ENCODE measurements at regions not wholly inside any gene's neighbourhood (a gene's known extent, or its start where the extent isn't known, plus 50 kb on each side); places are given as distances from the start of the nearest gene placed in this dataset.

GRCh38 chr9:96088510-96088909, 213.0 kb downstream of the ERCC6L2 start:
- Histone ChIP-seq H3K27me3 (ENCODE audit: insufficient read depth, low read length) (0 out of 2 replicates have a peak, but pooled peaks cover 2% of the 10 kb centered on the region), H4K20me1 (ENCODE audit: insufficient read depth, low read length) (no peaks in the 10 kb centered on the region), H3K4me1 (ENCODE audit: insufficient read depth, low read length, severe bottlenecking) (no peaks in the 10 kb centered on the region), H3K36me3 (ENCODE audit: insufficient read depth, low read length) (no peaks in the 10 kb centered on the region), H3K9me2 (ENCODE audit: low read depth, low read length) (no peaks in the 10 kb centered on the region), H3K79me2 (ENCODE audit: insufficient read depth, low read length) (no peaks in the 10 kb centered on the region), H3F3A (ENCODE audit: insufficient read depth, low read length) (no peaks in the 10 kb centered on the region), H2AFZ (ENCODE audit: low read length) (no peak overlapping the region), H3K4me2 (ENCODE audit: low read length) (no peak overlapping the region), H3K27ac (ENCODE audit: low read depth, low read length, poor library complexity, severe bottlenecking) (no peak overlapping the region), H3K4me3 (ENCODE audit: low read depth, low read length, poor library complexity, severe bottlenecking) (no peak overlapping the region), H3K9me3 (ENCODE audit: low read length) (no peaks in the 10 kb centered on the region), H3K9ac (ENCODE audit: low read length) (no peak overlapping the region)
- TF ChIP-seq EZH2 (IDR thresholded peaks at IDR 0.05; ENCODE audit: borderline replicate concordance, low read length) (no peak), CTCF (IDR thresholded peaks at IDR 0.05; ENCODE audit: low read length) (no peak)

DNA sequence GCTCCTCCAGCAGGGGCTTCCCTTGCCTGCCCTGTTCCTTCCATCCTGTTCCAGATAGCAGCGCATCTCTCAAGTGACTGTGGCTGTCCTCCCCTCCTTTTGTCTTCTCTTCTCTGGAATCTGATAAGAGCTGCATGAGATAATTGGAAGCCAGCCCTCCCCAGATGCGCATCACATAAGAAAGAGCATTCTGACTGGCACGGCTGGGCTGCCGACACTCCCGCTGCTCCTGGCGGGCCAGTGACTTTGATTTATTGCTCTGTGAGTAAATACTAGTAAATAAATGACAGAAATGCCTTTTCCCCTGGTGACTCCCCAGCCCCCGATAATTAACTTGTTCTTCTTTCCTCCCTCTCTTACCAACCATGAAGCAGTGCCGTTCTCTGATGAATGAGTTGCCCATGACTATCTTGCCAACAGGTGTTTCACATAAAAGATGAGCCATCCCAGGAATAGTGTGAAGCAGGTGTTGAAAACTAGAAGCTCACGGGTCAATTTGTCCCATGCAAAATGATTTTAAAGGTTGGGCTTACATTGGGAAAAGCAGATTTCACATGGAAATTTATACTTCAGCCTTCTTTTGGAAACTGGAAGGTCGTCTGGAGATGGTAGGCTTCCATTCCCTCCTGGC, 212.3 kb downstream of the ERCC6L2 start:
- no peak for TF ChIP-seq EZH2 (IDR thresholded peaks at IDR 0.05; ENCODE audit: borderline replicate concordance, low read length)
- TF ChIP-seq CTCF (IDR thresholded peaks at IDR 0.05; ENCODE audit: low read length), result no peak
- Histone ChIP-seq H3F3A (ENCODE audit: insufficient read depth, low read length) (no peaks in the 10 kb centered on the region), H3K4me2 (ENCODE audit: low read length) (no peak overlapping the region), H3K9ac (ENCODE audit: low read length) (no peak overlapping the region), H3K36me3 (ENCODE audit: insufficient read depth, low read length) (no peaks in the 10 kb centered on the region), H3K27ac (ENCODE audit: low read depth, low read length, poor library complexity, severe bottlenecking) (no peak overlapping the region), H3K4me3 (ENCODE audit: low read depth, low read length, poor library complexity, severe bottlenecking) (no peak overlapping the region), H2AFZ (ENCODE audit: low read length) (no peak overlapping the region), H3K9me3 (ENCODE audit: low read length) (no peaks in the 10 kb centered on the region), H4K20me1 (ENCODE audit: insufficient read depth, low read length) (no peaks in the 10 kb centered on the region), H3K27me3 (ENCODE audit: insufficient read depth, low read length) (0 out of 2 replicates have a peak, but pooled peaks cover 2% of the 10 kb centered on the region), H3K4me1 (ENCODE audit: insufficient read depth, low read length, severe bottlenecking) (no peaks in the 10 kb centered on the region), H3K79me2 (ENCODE audit: insufficient read depth, low read length) (no peaks in the 10 kb centered on the region), H3K9me2 (ENCODE audit: low read depth, low read length) (no peaks in the 10 kb centered on the region)

GRCh38 chr9:96086936-96087571, 211.6 kb downstream of the ERCC6L2 start:
- H3K4me2 ChIP-seq (ENCODE audit: low read length), result no peak overlapping the region
- no peak overlapping the region for H3K4me3 ChIP-seq (ENCODE audit: low read depth, low read length, poor library complexity, severe bottlenecking)
- no peak overlapping the region for H3K27ac ChIP-seq (ENCODE audit: low read depth, low read length, poor library complexity, severe bottlenecking)

More at GRCh38 chr9:96086936-96087571, 211.6 kb downstream of the ERCC6L2 start:
- H3K9ac ChIP-seq (ENCODE audit: low read length), result no peak overlapping the region
- TF ChIP-seq EZH2 (IDR thresholded peaks at IDR 0.05; ENCODE audit: borderline replicate concordance, low read length) (no peak), CTCF (IDR thresholded peaks at IDR 0.05; ENCODE audit: low read length) (no peak)
- H3K36me3 ChIP-seq (ENCODE audit: insufficient read depth, low read length), result no peaks in the 10 kb centered on the region
- H3K9me3 ChIP-seq (ENCODE audit: low read length), result no peaks in the 10 kb centered on the region
- no peaks in the 10 kb centered on the region for H3K4me1 ChIP-seq (ENCODE audit: insufficient read depth, low read length, severe bottlenecking)
- no peak overlapping the region for H2AFZ ChIP-seq (ENCODE audit: low read length)
- H3F3A ChIP-seq (ENCODE audit: insufficient read depth, low read length), result no peaks in the 10 kb centered on the region
- H3K9me2 ChIP-seq (ENCODE audit: low read depth, low read length), result no peaks in the 10 kb centered on the region
- H3K27me3 ChIP-seq (ENCODE audit: insufficient read depth, low read length), result 0 out of 2 replicates have a peak, but pooled peaks cover 2% of the 10 kb centered on the region
- H3K79me2 ChIP-seq (ENCODE audit: insufficient read depth, low read length), result no peaks in the 10 kb centered on the region
- H4K20me1 ChIP-seq (ENCODE audit: insufficient read depth, low read length), result no peaks in the 10 kb centered on the region
